ENCODE measurements at regions not wholly inside any gene's neighbourhood (a gene's known extent, or its start where the extent isn't known, plus 50 kb on each side); places are given as distances from the start of the nearest gene placed in this dataset.
A peak's percentile ranks its signal among the peaks of the same experiment; 100 is the strongest.

- Mint-ChIP-seq H3K27me3 (ENCODE audit: low read depth) (no peaks in the 10 kb centered on the region), H3K9me3 (peaks cover 0 to 8% of the 10 kb centered on the region in 2 experiments; a peak in 2 of 5 replicates), H3K4me3 (no peak overlapping the region; a peak in 1 of 5 replicates), H3K4me1 (peaks cover 33 to 34% of the 10 kb centered on the region in 2 experiments), H3K27ac (peak overlapping the region in 2 of 3 experiments; percentile 27 to 38; a peak in 3 of 7 replicates), H3K36me3 (ENCODE audit: insufficient read depth in 1 of 3, low read depth in 3 of 3) (peaks cover 0 to 7% (median 6%) of the 10 kb centered on the region in 3 experiments; a peak in 3 of 7 replicates)
- Histone ChIP-seq H3K4me2 (ENCODE audit: insufficient read depth, insufficient read length, low read length) (no peak overlapping the region), H3K9me3 (ENCODE audit: control insufficient read depth, low read depth, low read length) (no peaks in the 10 kb centered on the region), H3K23me2 (ENCODE audit: insufficient read length, low read depth, low read length, poor library complexity, severe bottlenecking) (no peaks in the 10 kb centered on the region), H4K5ac (ENCODE audit: insufficient read length, low read depth, low read length) (no peak overlapping the region), H3T11ph (ENCODE audit: low read length) (no peak overlapping the region), H4K20me1 (ENCODE audit: control insufficient read depth, insufficient read depth, insufficient read length) (no peaks in the 10 kb centered on the region), H3K23ac (ENCODE audit: insufficient read length, low read depth, low read length) (no peak overlapping the region), H3K9ac (ENCODE audit: extremely low read depth, insufficient read length, low read length) (no peak overlapping the region), H4K91ac (ENCODE audit: insufficient read length, low read depth, low read length) (no peak overlapping the region), H2BK120ac (ENCODE audit: low read depth, low read length, poor library complexity, severe bottlenecking) (no peak overlapping the region), H3K79me2 (ENCODE audit: insufficient read depth, low read length) (no peaks in the 10 kb centered on the region), H3K56ac (ENCODE audit: insufficient read length, low read depth, low read length) (no peak overlapping the region), H3K14ac (ENCODE audit: insufficient read depth, low read length) (no peak overlapping the region), H3K27me3 (ENCODE audit: insufficient read depth, low read length) (no peaks in the 10 kb centered on the region), H3K4ac (ENCODE audit: low read depth, low read length) (no peak overlapping the region), H3K4me1 (ENCODE audit: insufficient read depth, low read length) (0 out of 2 replicates have a peak, but pooled peaks cover 2% of the 10 kb centered on the region), H2AK5ac (ENCODE audit: insufficient read length, low read length) (no peak overlapping the region), H3K27ac (ENCODE audit: insufficient read length, low read depth, low read length) (no peak overlapping the region), H2AFZ (ENCODE audit: low read length) (no peak overlapping the region), H2BK20ac (ENCODE audit: low read depth, low read length, poor library complexity, severe bottlenecking) (no peak overlapping the region), H2BK15ac (ENCODE audit: low read depth, low read length) (no peak overlapping the region), H3K79me1 (ENCODE audit: insufficient read depth, low read depth, low read length, poor library complexity, severe bottlenecking) (no peaks in the 10 kb centered on the region), H4K8ac (replicated peaks; ENCODE audit: insufficient read length, low read depth, low read length) (no peak overlapping the region), H3K18ac (ENCODE audit: insufficient read length, low read depth, low read length) (no peak overlapping the region), H2BK5ac (ENCODE audit: insufficient read length, low read length) (no peak overlapping the region), H2BK12ac (ENCODE audit: insufficient read length, low read depth, low read length) (no peak overlapping the region)
- DNase-seq: no peak
- TF ChIP-seq CTCF (conservative IDR thresholded peaks at IDR 0.05): no peak
- WGBS (ENCODE audit: extremely low coverage, insufficient read length, low lambda C conversion rate): no CpG with 5 or more reads among the region's 6 CpGs
Observed at GRCh38 chr6:121999456-122000065, 399.9 kb upstream of the HSF2 start.

Measured in H9 (cell line).